Fibroblast of lung (primary cell): ENCODE measurements at regions not wholly inside any gene's neighbourhood (a gene's known extent, or its start where the extent isn't known, plus 50 kb on each side); places are given as distances from the start of the nearest gene placed in this dataset.

Experiments used
- DNase-seq, 2 donors: peaks; one replicate each; pipeline versions ENCODE4 v3.0.0 to v3.0.0-alpha.2; 2010; ENCODE audit warnings: low read depth in 2 of 2
- H2AFZ ChIP-seq: 2 replicates; pipeline ENCODE4 v1.5.1; 2012; ENCODE audit warnings: low read length, control low read depth, inconsistent platforms
- H3K27ac ChIP-seq: 2 replicates; pipeline ENCODE4 v1.5.1; 2011; ENCODE audit warnings: low read length, control low read depth; ENCODE audit not compliant: insufficient read depth
- H3K27me3 ChIP-seq: 2 replicates; pipeline ENCODE4 v1.5.1; 2011; ENCODE audit warnings: mild to moderate bottlenecking, low read length; ENCODE audit not compliant: control insufficient read depth, insufficient read depth
- H3K36me3 ChIP-seq: 2 replicates; pipeline ENCODE4 v1.5.1; 2011; ENCODE audit warnings: low read length; ENCODE audit not compliant: control insufficient read depth, insufficient read depth
- H3K4me1 ChIP-seq: 2 replicates; pipeline ENCODE4 v1.5.1; 2011; ENCODE audit warnings: low read length; ENCODE audit not compliant: control insufficient read depth, insufficient read depth; ENCODE audit errors: extremely low read depth
- H3K4me2 ChIP-seq: 2 replicates; pipeline ENCODE4 v1.5.1; 2011; ENCODE audit warnings: low read length, control low read depth; ENCODE audit not compliant: insufficient read depth; ENCODE audit errors: extremely low read depth
- H3K4me3 ChIP-seq, 4 experiments: fragments of 200-600 bp in 1 of 4; sonication (generic) in 1 of 4; replicated peaks in 1 of 4; 2 replicates each; pipeline ENCODE4 v1.5.1; 2011 to 2016; ENCODE audit warnings: low read length in 4 of 4, low read depth in 3 of 4, mild to moderate bottlenecking in 3 of 4, control low read depth in 2 of 4, inconsistent platforms in 1 of 4, mixed read lengths in 1 of 4; ENCODE audit not compliant: insufficient read depth in 1 of 4; ENCODE audit errors: control extremely low read depth in 1 of 4
- H3K79me2 ChIP-seq: 2 replicates; pipeline ENCODE4 v1.5.1; 2012; ENCODE audit warnings: mild to moderate bottlenecking, low read length, inconsistent platforms; ENCODE audit not compliant: control insufficient read depth, insufficient read depth
- H3K9ac ChIP-seq: 2 replicates; pipeline ENCODE4 v1.5.1; 2011; ENCODE audit warnings: mild to moderate bottlenecking, low read length, control low read depth; ENCODE audit not compliant: insufficient read depth
- H3K9me3 ChIP-seq: 2 replicates; pipeline ENCODE4 v1.5.1; 2012; ENCODE audit warnings: low read depth, low read length; ENCODE audit not compliant: control insufficient read depth, insufficient read depth
- H4K20me1 ChIP-seq: 2 replicates; pipeline ENCODE4 v1.5.1; 2011; ENCODE audit warnings: low read length; ENCODE audit not compliant: control insufficient read depth, insufficient read depth; ENCODE audit errors: extremely low read depth
- EZH2 ChIP-seq: IDR thresholded peaks from 2 replicates; pipeline ENCODE4 v1.5.1; 2012; ENCODE audit warnings: low read length, control low read depth, mild to moderate bottlenecking; ENCODE audit errors: missing control alignments
- TF ChIP-seq, protein P1 (sequence below), 2 donors: IDR thresholded peaks in 1 of 2; conservative IDR thresholded peaks in 1 of 2; 1 replicate in 1 of 2; 2 replicates in 1 of 2; pipeline ENCODE4 v1.5.1; 2011 to 2012; ENCODE audit warnings: low read length in 2 of 2, control low read depth in 1 of 2, inconsistent platforms in 1 of 2, low read depth in 1 of 2, mild to moderate bottlenecking in 1 of 2

DNA sequence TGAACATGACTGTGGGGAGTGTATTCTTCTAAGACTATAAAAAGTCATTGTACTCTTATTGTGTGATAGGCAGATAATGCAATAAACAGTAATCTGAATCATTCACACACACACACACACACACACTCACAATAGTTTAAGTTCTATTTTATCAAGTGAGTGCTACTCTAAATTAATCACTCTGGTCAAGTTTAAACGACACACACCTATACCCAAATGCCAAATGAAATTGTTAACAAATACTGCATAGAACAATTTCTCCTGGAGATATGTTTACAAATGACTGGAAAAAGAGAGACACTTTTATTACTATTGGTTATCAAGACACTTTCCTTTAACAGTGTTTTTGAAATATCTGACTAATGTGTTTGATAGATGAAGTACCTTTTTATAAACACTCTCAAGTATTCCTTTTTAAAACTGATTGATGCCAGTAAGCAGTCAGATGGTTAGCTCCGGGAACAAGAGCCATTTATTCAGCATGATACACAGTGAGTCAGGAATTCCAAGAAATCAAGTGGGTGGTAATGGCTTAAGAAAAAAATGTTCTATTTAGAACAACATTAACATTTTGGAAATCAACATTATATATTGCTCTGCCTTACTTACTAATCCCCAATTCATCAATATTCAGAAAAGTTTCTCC is 521.6 kb upstream of the ST8SIA4 start:
- Histone ChIP-seq H3K27ac (no peak overlapping the region), H3K4me2 (no peak overlapping the region), H3K4me3 (no peak overlapping the region)

DNA sequence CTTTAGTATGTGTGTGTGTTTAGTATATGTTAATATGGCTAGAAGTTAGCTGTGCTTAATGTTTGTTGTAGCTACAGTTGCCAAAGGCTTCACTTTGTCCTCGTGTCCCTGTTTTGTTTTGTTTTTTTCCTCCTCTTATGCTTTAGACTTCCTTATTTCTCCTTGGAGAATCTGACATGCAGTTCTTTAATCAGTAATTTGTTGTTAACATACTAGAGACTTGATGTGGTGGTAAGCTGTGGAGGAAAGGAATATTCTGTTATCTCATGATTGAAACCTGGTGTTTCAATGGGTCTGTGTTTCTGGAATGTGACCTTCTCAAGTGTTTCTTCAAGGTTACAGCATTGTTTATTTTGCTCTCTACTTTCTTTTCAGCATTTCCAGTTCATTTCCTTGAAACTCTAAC is 515.6 kb upstream of the ST8SIA4 start:
- peak; percentile 29 to 51 for DNase-seq
- no peaks in the 10 kb centered on the region for H3K36me3 ChIP-seq
- no peak overlapping the region for H3K4me2 ChIP-seq
- H3K4me3 ChIP-seq = no peak overlapping the region
- no peaks in the 10 kb centered on the region for H3K4me1 ChIP-seq
- H3K9me3 ChIP-seq = no peaks in the 10 kb centered on the region
- no peaks in the 10 kb centered on the region for H3K27me3 ChIP-seq
- no peak overlapping the region for H2AFZ ChIP-seq
- TF ChIP-seq, protein P1, sequence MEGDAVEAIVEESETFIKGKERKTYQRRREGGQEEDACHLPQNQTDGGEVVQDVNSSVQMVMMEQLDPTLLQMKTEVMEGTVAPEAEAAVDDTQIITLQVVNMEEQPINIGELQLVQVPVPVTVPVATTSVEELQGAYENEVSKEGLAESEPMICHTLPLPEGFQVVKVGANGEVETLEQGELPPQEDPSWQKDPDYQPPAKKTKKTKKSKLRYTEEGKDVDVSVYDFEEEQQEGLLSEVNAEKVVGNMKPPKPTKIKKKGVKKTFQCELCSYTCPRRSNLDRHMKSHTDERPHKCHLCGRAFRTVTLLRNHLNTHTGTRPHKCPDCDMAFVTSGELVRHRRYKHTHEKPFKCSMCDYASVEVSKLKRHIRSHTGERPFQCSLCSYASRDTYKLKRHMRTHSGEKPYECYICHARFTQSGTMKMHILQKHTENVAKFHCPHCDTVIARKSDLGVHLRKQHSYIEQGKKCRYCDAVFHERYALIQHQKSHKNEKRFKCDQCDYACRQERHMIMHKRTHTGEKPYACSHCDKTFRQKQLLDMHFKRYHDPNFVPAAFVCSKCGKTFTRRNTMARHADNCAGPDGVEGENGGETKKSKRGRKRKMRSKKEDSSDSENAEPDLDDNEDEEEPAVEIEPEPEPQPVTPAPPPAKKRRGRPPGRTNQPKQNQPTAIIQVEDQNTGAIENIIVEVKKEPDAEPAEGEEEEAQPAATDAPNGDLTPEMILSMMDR (conservative IDR thresholded peaks at IDR 0.05 in 1 of 2, IDR thresholded peaks at IDR 0.05 in 1 of 2; ENCODE audit: low read depth in 1 of 2, low read length in 2 of 2) = no peak
- TF ChIP-seq EZH2 = no peak
- no peaks in the 10 kb centered on the region for H3K79me2 ChIP-seq
- H3K27ac ChIP-seq = no peak overlapping the region
- H3K9ac ChIP-seq = no peak overlapping the region
- no peaks in the 10 kb centered on the region for H4K20me1 ChIP-seq

More for the DNA sequence above, 521.6 kb upstream of the ST8SIA4 start:
- no peaks in the 10 kb centered on the region for H3K9me3 ChIP-seq
- TF ChIP-seq EZH2 = no peak
- TF ChIP-seq, protein P1 (conservative IDR thresholded peaks at IDR 0.05 in 1 of 2, IDR thresholded peaks at IDR 0.05 in 1 of 2; ENCODE audit: low read depth in 1 of 2, low read length in 2 of 2) = no peak
- H3K79me2 ChIP-seq = no peaks in the 10 kb centered on the region
- no peaks in the 10 kb centered on the region for H4K20me1 ChIP-seq
- H3K9ac ChIP-seq = no peak overlapping the region
- H3K36me3 ChIP-seq = no peaks in the 10 kb centered on the region
- H3K4me1 ChIP-seq = no peaks in the 10 kb centered on the region
- no peak overlapping the region for H2AFZ ChIP-seq
- peak; percentile 74 to 95 for DNase-seq
- no peaks in the 10 kb centered on the region for H3K27me3 ChIP-seq

DNA sequence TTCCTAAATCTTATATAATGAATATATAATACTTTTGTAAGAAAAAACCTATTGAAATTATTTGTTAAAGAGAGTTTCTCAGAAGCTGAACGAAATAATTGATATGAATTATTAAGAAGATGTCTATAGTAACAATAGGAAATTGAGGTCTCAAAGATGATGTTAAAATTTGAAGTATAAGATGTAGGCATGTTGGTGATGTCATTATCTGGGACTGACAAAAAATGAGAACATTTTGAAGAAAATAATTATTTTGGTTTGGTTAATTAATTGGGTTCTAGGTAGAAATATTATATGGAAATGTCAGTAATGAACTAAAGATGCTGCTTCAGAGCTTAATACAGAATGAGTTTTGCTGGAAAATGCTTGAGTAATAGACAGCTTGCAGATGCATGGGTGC is 501.4 kb upstream of the ST8SIA4 start:
- Histone ChIP-seq H3K27ac (no peak overlapping the region), H3K9me3 (no peaks in the 10 kb centered on the region), H2AFZ (no peak overlapping the region), H4K20me1 (no peaks in the 10 kb centered on the region), H3K4me3 (no peak overlapping the region), H3K36me3 (no peaks in the 10 kb centered on the region), H3K4me2 (no peak overlapping the region), H3K27me3 (no peaks in the 10 kb centered on the region), H3K9ac (no peak overlapping the region), H3K4me1 (no peaks in the 10 kb centered on the region), H3K79me2 (no peaks in the 10 kb centered on the region)
- TF ChIP-seq, protein P1 (conservative IDR thresholded peaks at IDR 0.05 in 1 of 2, IDR thresholded peaks at IDR 0.05 in 1 of 2; ENCODE audit: low read depth in 1 of 2, low read length in 2 of 2) = no peak
- TF ChIP-seq EZH2 = no peak
- no peak for DNase-seq
